Gastroesophageal sphincter (tissue), 4 donors: ENCODE measurements at regions not wholly inside any gene's neighbourhood (a gene's known extent, or its start where the extent isn't known, plus 50 kb on each side); places are given as distances from the start of the nearest gene placed in this dataset.

Experiments used
- ATAC-seq: fragments of 150-250 bp; one replicate; pipeline ENCODE4 v1.9.1; 2016; ENCODE audit warnings: mild to moderate bottlenecking, moderate library complexity
- H3K27ac ChIP-seq, 4 donors: fragments of 200-600 bp; sonication (generic) in 3 of 4; 1 replicate in 3 of 4; 2 replicates in 1 of 4; pipeline ENCODE4 v1.5.1; 2016 to 2019
- H3K27me3 ChIP-seq: fragments of 200-600 bp; sonication (generic); one replicate; pipeline ENCODE4 v1.5.1; 2019
- H3K36me3 ChIP-seq, 2 donors: fragments of 200-600 bp; sonication (generic); one replicate each; pipeline ENCODE4 v1.5.1; 2019; ENCODE audit warnings: control low read depth in 1 of 2
- H3K4me1 ChIP-seq, 3 donors: fragments of 200-600 bp; sonication (generic); 1 replicate in 2 of 3; 2 replicates in 1 of 3; pipeline ENCODE4 v1.5.1; 2016 to 2019; ENCODE audit warnings: control low read depth in 2 of 3
- H3K4me3 ChIP-seq, 2 donors: fragments of 200-600 bp; sonication (generic); one replicate each; pipeline ENCODE4 v1.5.1; 2019; ENCODE audit warnings: mild to moderate bottlenecking in 1 of 2, moderate library complexity in 1 of 2
- H3K9me3 ChIP-seq, 3 donors: fragments of 200-600 bp; sonication (generic); one replicate each; pipeline ENCODE4 v1.5.1; 2017 to 2019; ENCODE audit warnings: control low read depth in 2 of 3
- EP300 ChIP-seq: sonication (generic); formaldehyde crosslinking; IDR thresholded peaks from one replicate; pipeline ENCODE4 v1.6.1; 2017; ENCODE audit warnings: antibody characterized with exemption, mild to moderate bottlenecking
- POLR2A ChIP-seq, 2 donors: fragments of 450-650 bp; IDR thresholded peaks; one replicate each; pipeline ENCODE4 v1.6.1; 2017; ENCODE audit warnings: antibody characterized with exemption in 2 of 2, mild to moderate bottlenecking in 2 of 2, moderate library complexity in 1 of 2
- POLR2AphosphoS5 ChIP-seq: sonication (generic); formaldehyde crosslinking; IDR thresholded peaks from one replicate; pipeline ENCODE4 v1.6.1; 2017; ENCODE audit warnings: antibody characterized with exemption
- whole genome bisulfite sequencing, 2 donors: methylation state at CpG; one replicate each; pipeline ENCODE4 v1.1.5; 2018; ENCODE audit warnings: low coverage in 1 of 2; 5-methylcytosine and 5-hydroxymethylcytosine counted together
- TF ChIP-seq, protein P1 (sequence below), 4 experiments: fragments of 200-600 bp in 2 of 4; fragments of 450-650 bp in 2 of 4; sonication (generic) in 1 of 4; IDR thresholded peaks; one replicate each; pipeline ENCODE4 v1.5.1; 2017 to 2019; ENCODE audit warnings: antibody characterized with exemption in 4 of 4, mild to moderate bottlenecking in 2 of 4, moderate library complexity in 2 of 4

DNA sequence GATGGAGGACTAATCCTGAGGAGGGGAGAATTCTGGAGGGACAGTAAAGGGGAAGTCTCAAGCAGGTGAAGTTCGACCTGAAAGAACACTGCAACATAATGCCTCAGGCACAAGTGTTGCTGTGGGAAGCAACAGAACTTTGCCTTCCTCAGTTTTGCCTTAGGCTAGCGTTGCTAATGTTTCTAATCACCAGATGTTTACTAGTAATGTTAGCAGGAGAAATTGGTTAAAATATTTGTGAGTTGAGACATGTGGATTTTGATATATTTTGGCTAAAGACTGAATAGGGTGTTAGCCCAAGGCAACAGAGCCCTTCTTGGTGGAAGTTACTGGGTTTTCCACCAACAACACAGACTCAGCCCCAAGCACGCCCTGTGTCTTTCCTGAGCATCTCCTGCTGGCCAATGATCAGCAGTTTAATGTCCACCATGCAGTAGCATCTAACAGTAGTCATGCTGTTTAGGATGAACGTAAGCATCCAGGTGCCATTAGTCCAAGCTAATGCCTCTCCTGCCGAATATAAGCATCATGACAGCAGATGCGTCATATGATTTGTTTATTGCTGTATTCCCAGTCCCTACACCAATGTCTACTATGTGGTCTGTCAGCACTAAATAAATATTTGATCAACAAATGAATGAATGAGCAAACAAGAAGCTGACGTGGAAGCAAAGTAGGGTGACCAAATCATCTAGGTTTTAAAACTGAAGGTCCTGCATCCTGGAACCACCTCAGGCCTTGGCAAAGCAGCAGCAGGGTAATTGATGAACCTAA lies 511.9 kb upstream of the HTR2A start:
- Histone ChIP-seq H3K4me3 (no peak overlapping the region), H3K9me3 (no peaks in the 10 kb centered on the region), H3K27me3 (no peaks in the 10 kb centered on the region), H3K27ac (no peak overlapping the region), H3K36me3 (no peaks in the 10 kb centered on the region), H3K4me1 (no peaks in the 10 kb centered on the region)
- 58 to 77% methylated on average over 5 to 7 of the region's 7 CpGs for WGBS, 2 donors
- ATAC-seq, result no peak
- TF ChIP-seq POLR2AphosphoS5, result no peak
- TF ChIP-seq, protein P1, sequence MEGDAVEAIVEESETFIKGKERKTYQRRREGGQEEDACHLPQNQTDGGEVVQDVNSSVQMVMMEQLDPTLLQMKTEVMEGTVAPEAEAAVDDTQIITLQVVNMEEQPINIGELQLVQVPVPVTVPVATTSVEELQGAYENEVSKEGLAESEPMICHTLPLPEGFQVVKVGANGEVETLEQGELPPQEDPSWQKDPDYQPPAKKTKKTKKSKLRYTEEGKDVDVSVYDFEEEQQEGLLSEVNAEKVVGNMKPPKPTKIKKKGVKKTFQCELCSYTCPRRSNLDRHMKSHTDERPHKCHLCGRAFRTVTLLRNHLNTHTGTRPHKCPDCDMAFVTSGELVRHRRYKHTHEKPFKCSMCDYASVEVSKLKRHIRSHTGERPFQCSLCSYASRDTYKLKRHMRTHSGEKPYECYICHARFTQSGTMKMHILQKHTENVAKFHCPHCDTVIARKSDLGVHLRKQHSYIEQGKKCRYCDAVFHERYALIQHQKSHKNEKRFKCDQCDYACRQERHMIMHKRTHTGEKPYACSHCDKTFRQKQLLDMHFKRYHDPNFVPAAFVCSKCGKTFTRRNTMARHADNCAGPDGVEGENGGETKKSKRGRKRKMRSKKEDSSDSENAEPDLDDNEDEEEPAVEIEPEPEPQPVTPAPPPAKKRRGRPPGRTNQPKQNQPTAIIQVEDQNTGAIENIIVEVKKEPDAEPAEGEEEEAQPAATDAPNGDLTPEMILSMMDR (IDR thresholded peaks at IDR 0.05), result no peak
- TF ChIP-seq EP300, result no peak
- TF ChIP-seq POLR2A (IDR thresholded peaks at IDR 0.05), result no peak

DNA sequence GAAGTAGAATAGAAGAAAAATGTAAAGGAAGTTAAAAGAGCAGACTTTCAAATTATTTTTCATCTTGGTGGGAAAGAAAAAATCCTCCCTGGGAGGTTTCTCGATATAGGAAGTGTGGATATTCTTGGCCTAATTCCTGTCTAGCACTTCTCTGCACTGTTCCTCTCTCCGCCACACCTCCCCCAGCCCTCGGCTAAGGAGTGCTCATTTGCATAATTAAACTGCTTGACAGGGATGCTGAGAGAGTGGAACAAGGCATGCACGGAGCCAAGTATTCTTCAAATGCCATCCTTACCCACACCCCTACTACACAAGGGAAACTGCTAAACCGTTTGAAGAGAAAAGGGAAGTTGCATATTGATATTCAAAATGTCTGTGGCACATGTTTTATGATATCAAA lies 511.0 kb upstream of the HTR2A start:
- Histone ChIP-seq H3K4me3 (no peak overlapping the region), H3K4me1 (no peaks in the 10 kb centered on the region), H3K9me3 (no peaks in the 10 kb centered on the region), H3K36me3 (no peaks in the 10 kb centered on the region), H3K27ac (no peak overlapping the region), H3K27me3 (no peaks in the 10 kb centered on the region)
- ATAC-seq, result no peak
- TF ChIP-seq POLR2A (IDR thresholded peaks at IDR 0.05), result no peak
- TF ChIP-seq, protein P1 (IDR thresholded peaks at IDR 0.05), result no peak
- TF ChIP-seq EP300, result no peak
- no peak for TF ChIP-seq POLR2AphosphoS5
- 54 to 71% methylated on average over 2 to 5 of the region's 5 CpGs for WGBS, 2 donors

GRCh38 chr13:47399599-47399998 lies 502.7 kb upstream of the HTR2A start:
- no peaks in the 10 kb centered on the region for H3K27me3 ChIP-seq
- H3K4me1 ChIP-seq, result no peaks in the 10 kb centered on the region
- no peaks in the 10 kb centered on the region for H3K9me3 ChIP-seq
- no peak for ATAC-seq
- no peaks in the 10 kb centered on the region for H3K36me3 ChIP-seq
- WGBS, 2 donors, result 52 to 53% methylated on average over 2 of the region's 2 CpGs
- no peak overlapping the region for H3K4me3 ChIP-seq
- no peak overlapping the region for H3K27ac ChIP-seq
- TF ChIP-seq POLR2AphosphoS5, result no peak
- TF ChIP-seq POLR2A (IDR thresholded peaks at IDR 0.05), result no peak
- TF ChIP-seq, protein P1 (IDR thresholded peaks at IDR 0.05), result no peak
- no peak for TF ChIP-seq EP300

GRCh38 chr13:47397739-47398138 lies 500.9 kb upstream of the HTR2A start:
- no peak for ATAC-seq
- Histone ChIP-seq H3K4me3 (no peak overlapping the region), H3K36me3 (no peaks in the 10 kb centered on the region), H3K27me3 (no peaks in the 10 kb centered on the region), H3K4me1 (no peaks in the 10 kb centered on the region), H3K27ac (no peak overlapping the region), H3K9me3 (no peaks in the 10 kb centered on the region)
- TF ChIP-seq EP300 (no peak), POLR2A (IDR thresholded peaks at IDR 0.05) (no peak), POLR2AphosphoS5 (no peak)
- TF ChIP-seq, protein P1 (IDR thresholded peaks at IDR 0.05), result no peak
- 38 to 55% methylated on average over 2 of the region's 2 CpGs for WGBS, 2 donors

- ATAC-seq, result no peak
- Histone ChIP-seq H3K9me3 (no peaks in the 10 kb centered on the region), H3K4me3 (no peak overlapping the region), H3K36me3 (no peaks in the 10 kb centered on the region), H3K4me1 (no peaks in the 10 kb centered on the region), H3K27ac (no peak overlapping the region), H3K27me3 (no peaks in the 10 kb centered on the region)
- TF ChIP-seq POLR2AphosphoS5 (no peak), EP300 (no peak), POLR2A (IDR thresholded peaks at IDR 0.05) (no peak)
- TF ChIP-seq, protein P1 (IDR thresholded peaks at IDR 0.05), result no peak
- 71 to 75% methylated on average over 3 to 5 of the region's 5 CpGs for WGBS, 2 donors
These were observed 500.1 kb upstream of the HTR2A start for GRCh38 chr13:47396915-47397314.
